ENCODE measurements at regions not wholly inside any gene's neighbourhood (a gene's known extent, or its start where the extent isn't known, plus 50 kb on each side); places are given as distances from the start of the nearest gene placed in this dataset.
"Not testable (repeated sequence)": the region's sequence is repeated elsewhere in the genome, so short reads cannot be mapped to it uniquely, and the experiment has no call there.

DNA sequence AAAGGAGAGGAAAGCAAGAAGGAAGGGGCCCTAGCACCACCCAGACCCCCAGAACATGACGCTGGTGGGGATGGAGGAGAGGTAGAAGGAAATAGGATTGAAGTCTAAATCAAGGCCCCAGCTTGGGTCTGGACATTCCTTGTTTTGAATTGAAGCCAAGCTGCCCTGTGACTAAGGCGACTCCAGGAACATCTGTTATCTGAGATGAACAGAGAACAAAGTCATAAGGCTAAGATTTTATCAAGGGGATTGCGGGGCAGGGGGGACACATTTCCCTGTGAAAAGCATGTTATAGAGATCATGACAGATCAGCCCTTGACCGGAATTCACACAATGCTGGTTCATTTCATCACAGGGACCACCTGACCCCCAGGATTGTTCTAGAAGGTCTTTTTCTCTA, 80.6 kb upstream of the ADGRL1 start:
- not testable (repeated sequence) for TF ChIP-seq ZNF184 (tag by site-specific recombination; IDR thresholded peaks at IDR 0.05); ZNF202 (tag by site-specific recombination; IDR thresholded peaks at IDR 0.05; ENCODE audit: borderline replicate concordance); ZNF521 (tag by site-specific recombination; IDR thresholded peaks at IDR 0.05); ZBTB1 (tag by site-specific recombination; IDR thresholded peaks at IDR 0.05)
- TF ChIP-seq, protein P1, sequence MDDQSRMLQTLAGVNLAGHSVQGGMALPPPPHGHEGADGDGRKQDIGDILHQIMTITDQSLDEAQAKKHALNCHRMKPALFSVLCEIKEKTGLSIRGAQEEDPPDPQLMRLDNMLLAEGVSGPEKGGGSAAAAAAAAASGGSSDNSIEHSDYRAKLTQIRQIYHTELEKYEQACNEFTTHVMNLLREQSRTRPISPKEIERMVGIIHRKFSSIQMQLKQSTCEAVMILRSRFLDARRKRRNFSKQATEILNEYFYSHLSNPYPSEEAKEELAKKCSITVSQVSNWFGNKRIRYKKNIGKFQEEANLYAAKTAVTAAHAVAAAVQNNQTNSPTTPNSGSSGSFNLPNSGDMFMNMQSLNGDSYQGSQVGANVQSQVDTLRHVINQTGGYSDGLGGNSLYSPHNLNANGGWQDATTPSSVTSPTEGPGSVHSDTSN (CRISPR knock-in tag; IDR thresholded peaks at IDR 0.05) = not testable (repeated sequence)

Data from HEK293 (cell line).